ENCODE measurements at regions not wholly inside any gene's neighbourhood (a gene's known extent, or its start where the extent isn't known, plus 50 kb on each side); places are given as distances from the start of the nearest gene placed in this dataset.

- peaks cover 3% of the 10 kb centered on the region; the same call in 1 of the 2 replicates for H3K4me1 ChIP-seq (ENCODE audit: insufficient read depth, low read length)
- ChIA-PET POLR2A (ENCODE audit: unreplicated experiment) (interaction anchor here (0.6 kb wide), 1 partner anchor 64 kb away, joined by 3 read pairs; no protein-coding TSS in a partner anchor), CTCF (no interaction called here)
- H3K36me3 ChIP-seq (ENCODE audit: low read depth, low read length): no peaks in the 10 kb centered on the region
- no peaks in the 10 kb centered on the region for H3K27me3 ChIP-seq (ENCODE audit: low read length)
- TF ChIP-seq, protein P1, sequence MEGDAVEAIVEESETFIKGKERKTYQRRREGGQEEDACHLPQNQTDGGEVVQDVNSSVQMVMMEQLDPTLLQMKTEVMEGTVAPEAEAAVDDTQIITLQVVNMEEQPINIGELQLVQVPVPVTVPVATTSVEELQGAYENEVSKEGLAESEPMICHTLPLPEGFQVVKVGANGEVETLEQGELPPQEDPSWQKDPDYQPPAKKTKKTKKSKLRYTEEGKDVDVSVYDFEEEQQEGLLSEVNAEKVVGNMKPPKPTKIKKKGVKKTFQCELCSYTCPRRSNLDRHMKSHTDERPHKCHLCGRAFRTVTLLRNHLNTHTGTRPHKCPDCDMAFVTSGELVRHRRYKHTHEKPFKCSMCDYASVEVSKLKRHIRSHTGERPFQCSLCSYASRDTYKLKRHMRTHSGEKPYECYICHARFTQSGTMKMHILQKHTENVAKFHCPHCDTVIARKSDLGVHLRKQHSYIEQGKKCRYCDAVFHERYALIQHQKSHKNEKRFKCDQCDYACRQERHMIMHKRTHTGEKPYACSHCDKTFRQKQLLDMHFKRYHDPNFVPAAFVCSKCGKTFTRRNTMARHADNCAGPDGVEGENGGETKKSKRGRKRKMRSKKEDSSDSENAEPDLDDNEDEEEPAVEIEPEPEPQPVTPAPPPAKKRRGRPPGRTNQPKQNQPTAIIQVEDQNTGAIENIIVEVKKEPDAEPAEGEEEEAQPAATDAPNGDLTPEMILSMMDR (conservative IDR thresholded peaks at IDR 0.05; ENCODE audit: low read depth, low read length): no peak
- TF ChIP-seq EZH2phosphoT487 (IDR thresholded peaks at IDR 0.05; ENCODE audit: borderline replicate concordance, low read length): no peak
- no peak for TF ChIP-seq EZH2 (IDR thresholded peaks at IDR 0.05; ENCODE audit: low read length, unreplicated experiment)
- H3K79me2 ChIP-seq (ENCODE audit: low read length): no peaks in the 10 kb centered on the region
- H3K9ac ChIP-seq (ENCODE audit: low read length): no peak overlapping the region
- no peaks in the 10 kb centered on the region for H4K20me1 ChIP-seq (ENCODE audit: low read length)
- no peaks in the 10 kb centered on the region for H3K9me3 ChIP-seq (ENCODE audit: low read length)
- BruUV-seq (replicated peaks): no TSS peak
- H3F3A ChIP-seq (ENCODE audit: low read length, unreplicated experiment): no peaks in the 10 kb centered on the region
- DNase-seq (no peak), ATAC-seq (no peak; the same call in 1 of the 2 replicates)
- no peak overlapping the region for H3K4me2 ChIP-seq (ENCODE audit: low read length)
- H3K27ac ChIP-seq (ENCODE audit: low read length): no peak overlapping the region
- no peak overlapping the region for H3K4me3 ChIP-seq (ENCODE audit: low read length)
- intact Hi-C loops (cut with micrococcal nuclease): no loop called here
- H3K9me2 ChIP-seq (replicated peaks; ENCODE audit: low read length): no peaks in the 10 kb centered on the region
- no peak overlapping the region for H2AFZ ChIP-seq (ENCODE audit: low read length)
Measured at GRCh38 chr6:30005482-30005881, 55.6 kb upstream of the POLR1H start.

DNA sequence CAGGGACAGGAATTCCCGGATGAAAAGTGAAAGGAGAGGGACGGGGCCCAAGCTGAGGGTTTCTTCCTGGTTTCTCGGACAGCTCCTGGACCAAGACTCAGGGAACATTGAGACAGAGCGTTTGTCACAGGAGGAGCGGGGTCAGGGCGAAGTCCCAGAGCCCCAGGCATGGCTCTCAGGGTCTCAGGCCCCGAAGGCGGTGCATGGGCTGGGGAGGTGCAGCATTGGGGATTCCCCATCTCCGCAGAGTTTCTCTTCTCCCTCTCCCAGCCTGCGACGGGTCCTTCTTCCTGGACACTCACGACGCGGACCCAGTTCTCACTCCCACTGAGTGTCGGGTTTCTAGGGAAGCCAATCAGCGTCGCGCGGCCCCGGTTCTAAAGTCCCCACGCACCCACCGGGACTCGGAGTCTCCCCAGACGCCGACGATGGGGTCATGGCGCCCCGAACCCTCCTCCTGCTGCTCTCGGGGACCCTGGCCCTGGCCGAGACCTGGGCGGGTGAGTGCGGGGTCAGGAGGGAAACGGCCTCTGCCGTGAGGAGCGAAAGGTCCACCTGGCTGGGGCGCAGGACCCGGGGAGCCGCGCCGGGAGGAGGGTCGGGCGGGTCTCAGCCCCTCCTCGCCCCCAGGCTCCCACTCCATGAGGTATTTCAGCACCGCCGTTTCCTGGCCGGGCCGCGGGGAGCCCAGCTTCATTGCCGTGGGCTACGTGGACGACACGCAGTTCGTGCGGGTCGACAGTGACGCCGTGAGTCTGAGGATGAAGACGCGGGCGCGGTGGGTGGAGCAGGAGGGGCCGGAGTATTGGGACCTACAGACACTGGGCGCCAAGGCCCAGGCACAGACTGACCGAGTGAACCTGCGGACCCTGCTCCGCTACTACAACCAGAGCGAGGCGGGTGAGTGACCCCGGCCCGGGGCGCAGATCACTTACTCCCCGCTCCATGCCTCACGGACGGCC, 54.6 kb upstream of the POLR1H start:
- CTCF ChIA-PET: no interaction called here
- DNase-seq (no peak), ATAC-seq (no peak)
- POLR2A ChIA-PET (ENCODE audit: unreplicated experiment): interaction anchor here (0.6 kb wide), 1 partner anchor 65 kb away, joined by 3 read pairs; no protein-coding TSS in a partner anchor
- BruUV-seq (replicated peaks): no TSS peak
- no peak overlapping the region for H3K4me3 ChIP-seq (ENCODE audit: low read length)
- no peak overlapping the region for H3K27ac ChIP-seq (ENCODE audit: low read length)
- no peak overlapping the region for H3K9ac ChIP-seq (ENCODE audit: low read length)
- H3K79me2 ChIP-seq (ENCODE audit: low read length): no peaks in the 10 kb centered on the region
- H3F3A ChIP-seq (ENCODE audit: low read length, unreplicated experiment): no peaks in the 10 kb centered on the region
- H2AFZ ChIP-seq (ENCODE audit: low read length): no peak overlapping the region
- H3K27me3 ChIP-seq (ENCODE audit: low read length): no peaks in the 10 kb centered on the region
- TF ChIP-seq, protein P1 (conservative IDR thresholded peaks at IDR 0.05; ENCODE audit: low read depth, low read length): no peak
- TF ChIP-seq EZH2 (IDR thresholded peaks at IDR 0.05; ENCODE audit: low read length, unreplicated experiment) (no peak), EZH2phosphoT487 (IDR thresholded peaks at IDR 0.05; ENCODE audit: borderline replicate concordance, low read length) (no peak)
- no peak overlapping the region for H3K4me2 ChIP-seq (ENCODE audit: low read length)
- no peaks in the 10 kb centered on the region for H3K36me3 ChIP-seq (ENCODE audit: low read depth, low read length)
- H3K4me1 ChIP-seq (ENCODE audit: insufficient read depth, low read length): peaks cover 3% of the 10 kb centered on the region; the same call in 1 of the 2 replicates
- no peaks in the 10 kb centered on the region for H3K9me3 ChIP-seq (ENCODE audit: low read length)
- no peaks in the 10 kb centered on the region for H3K9me2 ChIP-seq (replicated peaks; ENCODE audit: low read length)
- intact Hi-C loops (cut with micrococcal nuclease): no loop called here
- no peaks in the 10 kb centered on the region for H4K20me1 ChIP-seq (ENCODE audit: low read length)

All from PC-3 (cell line).